ENCODE measurements at regions not wholly inside any gene's neighbourhood (a gene's known extent, or its start where the extent isn't known, plus 50 kb on each side); places are given as distances from the start of the nearest gene placed in this dataset.
"Not testable (repeated sequence)": the region's sequence is repeated elsewhere in the genome, so short reads cannot be mapped to it uniquely, and the experiment has no call there.

DNA sequence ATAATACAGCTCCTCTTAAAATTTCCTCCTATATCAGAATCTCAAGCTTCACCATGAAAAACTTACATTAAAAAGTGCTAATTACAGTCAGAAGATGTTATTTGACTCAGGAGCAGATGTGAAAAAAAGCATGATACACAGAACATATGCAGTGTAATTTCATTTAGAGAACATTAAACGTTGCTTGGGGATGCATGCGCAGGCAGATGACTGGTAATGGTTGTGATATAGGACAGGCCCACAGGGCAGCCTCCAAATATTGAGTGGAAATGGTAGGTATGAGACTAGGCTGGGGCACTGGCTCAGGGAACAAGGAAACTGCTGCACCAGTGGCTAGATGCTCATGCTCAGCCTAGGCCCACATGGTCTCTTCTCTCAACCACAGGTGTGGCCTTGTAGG, 69.7 kb downstream of the IARS1 start:
- no peak overlapping the region for H3K4me3 ChIP-seq (ENCODE audit: low read depth, low read length)
- TF ChIP-seq, protein P1, sequence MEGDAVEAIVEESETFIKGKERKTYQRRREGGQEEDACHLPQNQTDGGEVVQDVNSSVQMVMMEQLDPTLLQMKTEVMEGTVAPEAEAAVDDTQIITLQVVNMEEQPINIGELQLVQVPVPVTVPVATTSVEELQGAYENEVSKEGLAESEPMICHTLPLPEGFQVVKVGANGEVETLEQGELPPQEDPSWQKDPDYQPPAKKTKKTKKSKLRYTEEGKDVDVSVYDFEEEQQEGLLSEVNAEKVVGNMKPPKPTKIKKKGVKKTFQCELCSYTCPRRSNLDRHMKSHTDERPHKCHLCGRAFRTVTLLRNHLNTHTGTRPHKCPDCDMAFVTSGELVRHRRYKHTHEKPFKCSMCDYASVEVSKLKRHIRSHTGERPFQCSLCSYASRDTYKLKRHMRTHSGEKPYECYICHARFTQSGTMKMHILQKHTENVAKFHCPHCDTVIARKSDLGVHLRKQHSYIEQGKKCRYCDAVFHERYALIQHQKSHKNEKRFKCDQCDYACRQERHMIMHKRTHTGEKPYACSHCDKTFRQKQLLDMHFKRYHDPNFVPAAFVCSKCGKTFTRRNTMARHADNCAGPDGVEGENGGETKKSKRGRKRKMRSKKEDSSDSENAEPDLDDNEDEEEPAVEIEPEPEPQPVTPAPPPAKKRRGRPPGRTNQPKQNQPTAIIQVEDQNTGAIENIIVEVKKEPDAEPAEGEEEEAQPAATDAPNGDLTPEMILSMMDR (IDR thresholded peaks at IDR 0.05; ENCODE audit: low read depth, low read length), result no peak

DNA sequence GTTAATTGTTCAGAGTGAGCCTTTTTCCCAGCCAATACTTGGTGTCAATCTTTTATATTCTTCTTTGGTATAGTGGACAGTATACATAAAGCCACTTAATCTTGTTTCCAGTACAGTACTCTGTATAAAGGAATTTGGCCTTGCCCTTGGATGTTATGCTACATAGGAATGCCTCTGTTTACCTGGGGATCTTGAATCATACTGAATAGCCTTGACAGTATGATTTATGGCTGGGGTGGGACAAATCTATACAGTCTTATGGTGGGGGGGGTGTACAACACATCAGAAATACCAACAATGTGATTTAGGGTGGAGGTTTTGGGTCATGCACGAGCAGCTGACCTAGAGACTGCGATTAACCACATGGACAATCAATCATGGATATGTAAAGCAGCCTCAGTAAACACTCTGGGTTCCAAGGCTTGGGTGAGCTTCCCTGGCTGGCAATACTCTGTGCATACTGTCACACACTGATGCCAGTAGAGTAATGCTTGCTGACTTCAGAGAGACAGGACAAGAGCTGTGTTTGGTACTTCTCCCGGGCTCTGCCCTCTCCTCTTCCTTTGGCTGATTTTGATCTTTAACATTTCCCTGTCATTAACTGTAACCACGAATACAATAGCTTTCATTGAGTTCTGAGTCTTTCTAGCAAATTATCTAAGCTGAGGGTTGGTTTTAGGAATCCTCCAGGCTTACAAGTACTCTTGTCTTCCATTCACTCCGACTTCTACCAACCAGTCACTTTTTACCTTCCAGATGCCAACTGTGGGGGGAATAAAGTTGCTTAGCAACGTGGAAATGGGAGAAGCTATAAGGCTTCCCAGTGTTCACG, 84.6 kb downstream of the IARS1 start:
- no peak overlapping the region for H3K4me3 ChIP-seq (ENCODE audit: low read depth, low read length)
- TF ChIP-seq, protein P1 (IDR thresholded peaks at IDR 0.05; ENCODE audit: low read depth, low read length), result no peak

- TF ChIP-seq, protein P1 (IDR thresholded peaks at IDR 0.05; ENCODE audit: low read depth, low read length), result no peak
- H3K4me3 ChIP-seq (ENCODE audit: low read depth, low read length), result no peak overlapping the region
Observed at GRCh38 chr9:92206488-92206887, 87.0 kb downstream of the IARS1 start.

DNA sequence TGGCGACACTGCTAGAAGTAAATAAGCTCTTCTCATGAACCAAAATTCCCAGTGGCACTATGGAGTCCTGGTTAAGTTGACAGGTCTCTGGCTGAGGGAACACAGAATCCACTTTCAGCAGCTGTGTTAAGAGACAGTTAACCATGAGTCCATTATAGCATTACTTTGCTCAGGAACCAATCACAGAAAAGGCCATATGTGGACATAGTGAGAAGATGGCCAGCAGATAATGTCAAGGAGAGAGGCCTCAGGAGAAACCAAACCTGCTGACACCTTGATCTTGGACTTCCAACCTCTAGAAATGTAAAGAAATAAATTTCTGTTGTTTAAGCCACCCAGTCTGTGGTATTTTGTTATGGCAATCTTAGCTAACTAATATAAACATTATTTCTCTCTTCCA, 88.7 kb upstream of the SPTLC1 start:
- H3K4me3 ChIP-seq (ENCODE audit: low read depth, low read length), result not testable (repeated sequence)

GRCh38 chr9:92198237-92198636, 83.0 kb upstream of the SPTLC1 start:
- not testable (repeated sequence) for H3K4me3 ChIP-seq (ENCODE audit: low read depth, low read length)

GRCh38 chr9:92196909-92197308, 81.7 kb upstream of the SPTLC1 start:
- H3K4me3 ChIP-seq (ENCODE audit: low read depth, low read length), result no peak overlapping the region
- TF ChIP-seq, protein P1 (IDR thresholded peaks at IDR 0.05; ENCODE audit: low read depth, low read length), result no peak

GRCh38 chr9:92196400-92196799, 81.2 kb upstream of the SPTLC1 start:
- TF ChIP-seq, protein P1 (IDR thresholded peaks at IDR 0.05; ENCODE audit: low read depth, low read length), result no peak

DNA sequence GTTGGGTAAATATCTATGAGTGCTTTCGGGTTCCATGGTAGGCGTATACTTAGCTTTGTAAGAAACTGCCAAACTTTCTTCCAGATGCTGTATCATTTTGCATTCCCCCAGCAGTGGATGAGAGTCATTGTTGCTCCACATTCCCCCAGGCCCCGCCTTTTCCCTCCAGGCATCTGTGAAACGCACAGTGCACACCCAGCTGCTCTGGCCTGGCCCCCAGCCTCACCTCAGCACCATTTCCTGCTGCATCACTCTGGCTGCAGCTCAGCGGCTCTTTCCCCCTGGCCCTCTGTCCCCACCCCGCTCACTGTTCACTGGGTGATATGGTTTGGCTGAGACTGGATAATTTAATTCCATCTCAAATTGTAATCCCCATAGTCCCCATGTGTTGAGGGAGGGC, 76.6 kb upstream of the SPTLC1 start:
- H3K4me3 ChIP-seq (ENCODE audit: low read depth, low read length), result no peak overlapping the region
- TF ChIP-seq, protein P1 (IDR thresholded peaks at IDR 0.05; ENCODE audit: low read depth, low read length), result no peak

More at GRCh38 chr9:92196400-92196799, 81.2 kb upstream of the SPTLC1 start:
- H3K4me3 ChIP-seq (ENCODE audit: low read depth, low read length), result no peak overlapping the region
